Skeletal muscle tissue (tissue), 3 donors: ENCODE measurements at regions not wholly inside any gene's neighbourhood (a gene's known extent, or its start where the extent isn't known, plus 50 kb on each side); places are given as distances from the start of the nearest gene placed in this dataset.
"Not testable (repeated sequence)": the region's sequence is repeated elsewhere in the genome, so short reads cannot be mapped to it uniquely, and the experiment has no call there.

Experiments
- H3K27ac ChIP-seq: one replicate; pipeline ENCODE4 v1.7.0; 2013; ENCODE audit warnings: mild to moderate bottlenecking, low read depth, low read length, inconsistent platforms
- H3K27me3 ChIP-seq, 3 donors: one replicate each; pipeline ENCODE4 v1.7.0; 2013; ENCODE audit warnings: low read length in 3 of 3; ENCODE audit not compliant: control insufficient read depth in 3 of 3, insufficient read depth in 3 of 3
- H3K36me3 ChIP-seq, 3 donors: one replicate each; pipeline ENCODE4 v1.7.0; 2013; ENCODE audit warnings: low read length in 3 of 3; ENCODE audit not compliant: control insufficient read depth in 3 of 3, insufficient read depth in 3 of 3
- H3K4me1 ChIP-seq, 3 donors: one replicate each; pipeline ENCODE4 v1.7.0; 2013; ENCODE audit warnings: low read length in 3 of 3, mild to moderate bottlenecking in 3 of 3; ENCODE audit not compliant: control insufficient read depth in 3 of 3, insufficient read depth in 3 of 3
- H3K4me3 ChIP-seq, 3 donors: one replicate each; pipeline ENCODE4 v1.7.0; 2013; ENCODE audit warnings: low read length in 3 of 3
- H3K9ac ChIP-seq, 3 donors: one replicate each; pipeline ENCODE4 v1.7.0; 2013; ENCODE audit warnings: low read length in 3 of 3, mild to moderate bottlenecking in 3 of 3, moderate library complexity in 2 of 3, low read depth in 1 of 3
- H3K9me3 ChIP-seq, 3 donors: one replicate each; pipeline ENCODE4 v1.7.0; 2013; ENCODE audit warnings: low read length in 3 of 3; ENCODE audit not compliant: control insufficient read depth in 3 of 3
- donor health status: Osteomylitis.

GRCh38 chr6:106870824-106871717 is 103.5 kb downstream of the CD24 start:
- H3K4me3 ChIP-seq: no peak overlapping the region
- H3K27me3 ChIP-seq: no peaks in the 10 kb centered on the region
- H3K4me1 ChIP-seq: no peaks in the 10 kb centered on the region

GRCh38 chr6:106870069-106870468 is 104.5 kb downstream of the CD24 start:
- H3K4me1 ChIP-seq: no peaks in the 10 kb centered on the region

More at GRCh38 chr6:106870824-106871717, 103.5 kb downstream of the CD24 start:
- H3K9ac ChIP-seq: no peak overlapping the region
- peaks cover 0 to 3% (median 0%) of the 10 kb centered on the region in 3 donors for H3K9me3 ChIP-seq
- no peak overlapping the region for H3K27ac ChIP-seq
- no peaks in the 10 kb centered on the region for H3K36me3 ChIP-seq

GRCh38 chr6:106869203-106869602 is 105.3 kb downstream of the CD24 start:
- no peaks in the 10 kb centered on the region for H3K36me3 ChIP-seq
- no peak overlapping the region for H3K27ac ChIP-seq
- no peak overlapping the region for H3K9ac ChIP-seq
- no peaks in the 10 kb centered on the region for H3K27me3 ChIP-seq
- H3K4me1 ChIP-seq: no peaks in the 10 kb centered on the region
- H3K9me3 ChIP-seq: peaks cover 0 to 3% (median 0%) of the 10 kb centered on the region in 3 donors
- no peak overlapping the region for H3K4me3 ChIP-seq

More at GRCh38 chr6:106870069-106870468, 104.5 kb downstream of the CD24 start:
- Histone ChIP-seq H3K36me3 (no peaks in the 10 kb centered on the region), H3K27ac (no peak overlapping the region), H3K4me3 (no peak overlapping the region), H3K27me3 (no peaks in the 10 kb centered on the region), H3K9me3 (peaks cover 0 to 3% (median 0%) of the 10 kb centered on the region in 3 donors), H3K9ac (no peak overlapping the region)

DNA sequence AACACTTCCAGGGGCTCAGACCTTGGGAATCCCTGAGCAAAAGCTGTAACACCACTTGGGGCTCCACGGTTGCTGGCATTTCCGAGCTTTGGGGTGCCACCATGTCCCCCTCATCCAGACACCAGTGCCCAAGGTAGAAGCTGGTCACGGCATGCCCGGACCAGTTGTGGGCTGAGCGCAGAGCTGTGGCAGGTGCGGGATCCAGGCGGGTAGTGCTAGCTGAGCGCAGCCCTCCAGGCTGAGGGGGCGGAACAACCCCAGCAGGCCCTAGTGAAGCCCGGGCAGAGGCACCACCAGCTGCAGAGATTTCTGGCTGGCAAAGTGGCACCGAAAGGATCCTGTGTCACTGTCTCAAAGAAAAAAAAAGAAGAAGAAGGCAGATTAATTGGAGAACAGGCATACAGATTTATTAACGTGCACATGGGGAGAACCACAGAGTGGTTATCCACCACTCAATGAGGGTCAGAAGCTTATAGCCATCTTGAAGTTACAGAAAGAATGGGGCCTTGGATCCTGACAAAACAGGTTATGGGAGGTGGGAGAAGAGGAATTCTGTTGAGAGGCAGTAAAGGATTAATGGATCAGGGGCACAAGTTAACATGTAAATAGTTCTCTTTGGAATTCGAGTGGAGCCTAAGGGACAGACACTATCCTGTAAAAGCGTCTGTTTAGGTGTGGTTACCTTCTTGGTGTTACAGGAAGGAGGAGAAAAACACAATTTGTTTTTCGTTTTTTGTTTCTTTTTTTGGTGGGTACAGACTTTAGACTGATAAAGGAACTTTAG is 107.5 kb downstream of the CD24 start:
- Histone ChIP-seq H3K27me3 (no peaks in the 10 kb centered on the region), H3K27ac (no peak overlapping the region), H3K36me3 (no peaks in the 10 kb centered on the region), H3K4me3 (no peak overlapping the region), H3K9me3 (peaks cover 0 to 3% (median 0%) of the 10 kb centered on the region in 3 donors), H3K4me1 (no peaks in the 10 kb centered on the region), H3K9ac (no peak overlapping the region)

DNA sequence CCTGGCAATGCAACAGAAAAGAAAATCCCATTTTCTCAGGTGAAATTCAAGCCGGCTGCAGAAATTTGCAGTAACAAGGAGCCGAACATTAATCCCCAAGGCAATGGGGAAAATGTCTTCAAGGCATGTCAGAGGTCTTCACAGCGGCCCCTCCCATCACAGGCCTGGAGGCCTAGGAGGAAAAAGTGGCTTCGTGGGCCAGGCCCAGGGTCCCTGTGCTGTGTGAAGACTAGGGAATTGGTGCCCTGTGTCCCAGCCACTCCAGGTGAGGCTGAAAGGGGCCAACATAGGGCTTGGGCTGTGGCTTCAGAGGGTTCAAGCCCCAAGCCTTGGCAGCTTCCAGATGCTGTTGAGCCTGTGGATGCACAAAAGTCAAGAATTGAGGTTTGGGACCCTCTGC is 111.7 kb downstream of the CD24 start:
- no peaks in the 10 kb centered on the region for H3K27me3 ChIP-seq
- H3K27ac ChIP-seq: no peak overlapping the region
- no peaks in the 10 kb centered on the region for H3K4me1 ChIP-seq
- H3K4me3 ChIP-seq: no peak overlapping the region
- H3K9ac ChIP-seq: no peak overlapping the region
- no peaks in the 10 kb centered on the region for H3K36me3 ChIP-seq
- H3K9me3 ChIP-seq: peaks cover 0 to 3% (median 0%) of the 10 kb centered on the region in 3 donors

GRCh38 chr6:106860940-106861339 is 113.6 kb downstream of the CD24 start:
- H3K27ac ChIP-seq: no peak overlapping the region

GRCh38 chr6:106858653-106859092 is 115.9 kb downstream of the CD24 start:
- Histone ChIP-seq H3K4me3 (no peak overlapping the region), H3K4me1 (no peaks in the 10 kb centered on the region), H3K27ac (no peak overlapping the region), H3K27me3 (no peaks in the 10 kb centered on the region), H3K36me3 (no peaks in the 10 kb centered on the region), H3K9me3 (no peaks in the 10 kb centered on the region), H3K9ac (no peak overlapping the region)

More at GRCh38 chr6:106860940-106861339, 113.6 kb downstream of the CD24 start:
- H3K4me1 ChIP-seq: no peaks in the 10 kb centered on the region
- H3K36me3 ChIP-seq: no peaks in the 10 kb centered on the region
- no peaks in the 10 kb centered on the region for H3K27me3 ChIP-seq
- no peaks in the 10 kb centered on the region for H3K9me3 ChIP-seq
- H3K4me3 ChIP-seq: no peak overlapping the region
- H3K9ac ChIP-seq: no peak overlapping the region

DNA sequence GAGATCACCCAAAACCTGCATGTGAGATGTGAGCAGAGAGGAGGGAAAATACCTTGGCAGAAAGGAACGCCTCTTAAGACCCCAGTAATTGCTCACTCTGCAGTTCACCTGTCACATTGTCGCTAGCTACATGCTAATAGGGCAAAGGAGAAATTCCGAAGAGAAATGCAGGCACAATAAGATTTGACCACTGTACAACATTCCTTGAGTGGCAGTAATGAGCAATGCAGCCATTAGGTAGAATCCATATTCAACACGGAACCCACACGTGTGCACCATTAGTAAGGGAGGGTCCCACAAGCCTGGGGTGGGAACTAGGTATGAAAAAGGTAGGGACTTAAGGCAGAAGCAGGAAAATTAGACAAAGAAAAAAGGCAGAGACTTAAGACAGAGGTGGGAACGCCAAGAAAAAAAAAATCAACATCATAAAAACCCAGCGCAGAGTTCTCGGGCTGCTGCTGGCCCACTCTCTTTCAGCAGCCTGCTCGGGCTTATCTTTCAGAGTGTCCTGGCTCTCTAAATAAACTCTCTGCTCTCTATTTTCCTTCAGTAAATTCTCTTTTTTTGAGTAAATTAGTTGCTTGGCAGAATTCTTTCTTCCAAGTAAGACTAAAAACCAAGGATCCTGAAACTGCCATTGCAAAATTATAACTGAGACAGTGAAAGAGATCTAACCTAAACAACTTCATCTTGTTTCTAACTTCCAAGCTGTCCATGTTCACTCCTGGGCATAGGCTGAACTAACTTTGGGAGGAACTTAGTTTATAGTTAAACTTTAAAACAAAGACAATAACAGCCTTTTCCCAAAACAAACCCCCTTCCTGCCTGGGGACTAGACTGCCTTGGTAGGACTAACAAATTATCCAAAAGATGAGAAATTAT is 116.5 kb downstream of the CD24 start:
- H3K4me3 ChIP-seq: no peak overlapping the region
- H3K4me1 ChIP-seq: no peaks in the 10 kb centered on the region
- no peaks in the 10 kb centered on the region for H3K36me3 ChIP-seq
- no peak overlapping the region for H3K9ac ChIP-seq
- no peaks in the 10 kb centered on the region for H3K9me3 ChIP-seq
- H3K27ac ChIP-seq: no peak overlapping the region
- H3K27me3 ChIP-seq: no peaks in the 10 kb centered on the region

GRCh38 chr6:106857310-106857709 is 117.2 kb downstream of the CD24 start:
- H3K27me3 ChIP-seq, H3K9me3 ChIP-seq, H3K9ac ChIP-seq, H3K4me1 ChIP-seq, H3K27ac ChIP-seq, H3K4me3 ChIP-seq, H3K36me3 ChIP-seq: not testable (repeated sequence)
